ENCODE measurements at regions not wholly inside any gene's neighbourhood (a gene's known extent, or its start where the extent isn't known, plus 50 kb on each side); places are given as distances from the start of the nearest gene placed in this dataset.

DNA sequence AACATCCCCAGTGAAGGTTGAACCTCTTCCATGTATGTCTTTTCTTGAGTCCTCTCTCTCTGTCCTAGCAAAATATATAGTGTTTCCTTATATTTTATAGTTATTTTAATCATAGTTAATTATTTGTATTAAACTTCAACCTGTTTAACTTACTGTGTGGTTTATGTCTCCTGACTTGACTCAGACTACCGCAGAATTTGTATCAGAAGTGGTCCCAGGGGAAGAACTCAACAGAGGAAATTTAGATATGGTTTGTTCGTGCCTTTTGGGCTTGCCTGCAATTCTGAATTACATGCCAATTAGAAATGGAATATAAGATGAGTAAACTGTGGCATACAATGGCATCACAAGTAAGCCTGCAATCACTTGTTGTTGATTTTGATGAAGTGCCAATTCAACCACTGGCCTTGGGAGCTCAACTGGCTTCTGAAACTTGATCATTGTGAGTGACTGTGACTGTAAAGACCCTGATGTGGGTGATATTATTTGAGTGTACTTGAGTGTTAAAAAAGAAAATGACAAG lies 1459.5 kb upstream of the PCDH20 start:
- Histone ChIP-seq H3K9me3 (replicated peaks in 1 of 3) (no peaks in the 10 kb centered on the region), H3K4me1 (replicated peaks in 1 of 2) (no peaks in the 10 kb centered on the region), H3K27ac (no peak overlapping the region), H3K4me3 (no peak overlapping the region), H3K36me3 (replicated peaks in 1 of 2) (no peaks in the 10 kb centered on the region), H3K27me3 (no peaks in the 10 kb centered on the region)
- intact Hi-C loops (cut with DNase I) = no loop called here
- 76 to 87% (median 81%) methylated on average over 2 of the region's 2 CpGs for WGBS, 4 donors
- no peak for DNase-seq
- TF ChIP-seq, protein P1, sequence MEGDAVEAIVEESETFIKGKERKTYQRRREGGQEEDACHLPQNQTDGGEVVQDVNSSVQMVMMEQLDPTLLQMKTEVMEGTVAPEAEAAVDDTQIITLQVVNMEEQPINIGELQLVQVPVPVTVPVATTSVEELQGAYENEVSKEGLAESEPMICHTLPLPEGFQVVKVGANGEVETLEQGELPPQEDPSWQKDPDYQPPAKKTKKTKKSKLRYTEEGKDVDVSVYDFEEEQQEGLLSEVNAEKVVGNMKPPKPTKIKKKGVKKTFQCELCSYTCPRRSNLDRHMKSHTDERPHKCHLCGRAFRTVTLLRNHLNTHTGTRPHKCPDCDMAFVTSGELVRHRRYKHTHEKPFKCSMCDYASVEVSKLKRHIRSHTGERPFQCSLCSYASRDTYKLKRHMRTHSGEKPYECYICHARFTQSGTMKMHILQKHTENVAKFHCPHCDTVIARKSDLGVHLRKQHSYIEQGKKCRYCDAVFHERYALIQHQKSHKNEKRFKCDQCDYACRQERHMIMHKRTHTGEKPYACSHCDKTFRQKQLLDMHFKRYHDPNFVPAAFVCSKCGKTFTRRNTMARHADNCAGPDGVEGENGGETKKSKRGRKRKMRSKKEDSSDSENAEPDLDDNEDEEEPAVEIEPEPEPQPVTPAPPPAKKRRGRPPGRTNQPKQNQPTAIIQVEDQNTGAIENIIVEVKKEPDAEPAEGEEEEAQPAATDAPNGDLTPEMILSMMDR (IDR thresholded peaks at IDR 0.05) = no peak
- no peak for TF ChIP-seq POLR2A (IDR thresholded peaks at IDR 0.05)

DNA sequence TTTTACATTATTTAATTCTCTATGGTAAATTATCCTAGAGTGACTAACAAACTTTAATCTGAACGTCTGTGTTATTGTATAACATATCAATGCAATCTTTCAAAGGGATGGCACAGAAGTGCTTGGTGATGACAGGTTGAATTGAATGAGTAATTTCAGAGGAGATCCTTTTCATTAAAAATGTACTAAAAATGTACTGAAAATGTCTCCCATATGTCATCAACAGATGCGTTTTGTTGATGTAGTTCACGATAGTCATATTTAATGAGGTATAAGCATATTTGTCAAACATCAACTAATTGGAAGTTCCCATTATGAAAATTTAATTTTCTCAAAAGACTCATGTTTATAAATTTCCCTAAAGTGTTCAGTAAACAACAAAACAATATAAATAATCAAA lies 1434.7 kb upstream of the PCDH20 start:
- no peak overlapping the region for H3K27ac ChIP-seq
- no peaks in the 10 kb centered on the region for H3K27me3 ChIP-seq
- 49 to 61% (median 53%) methylated on average over 3 of the region's 3 CpGs for WGBS, 4 donors
- intact Hi-C loops (cut with DNase I) = no loop called here
- TF ChIP-seq, protein P1 (IDR thresholded peaks at IDR 0.05) = no peak
- no peak for TF ChIP-seq POLR2A (IDR thresholded peaks at IDR 0.05)
- no peaks in the 10 kb centered on the region for H3K4me1 ChIP-seq (replicated peaks in 1 of 2)
- no peak overlapping the region for H3K4me3 ChIP-seq
- H3K36me3 ChIP-seq (replicated peaks in 1 of 2) = no peaks in the 10 kb centered on the region
- DNase-seq = no peak
- peaks cover 0 to 8% (median 0%) of the 10 kb centered on the region in 3 donors for H3K9me3 ChIP-seq (replicated peaks in 1 of 3)

DNA sequence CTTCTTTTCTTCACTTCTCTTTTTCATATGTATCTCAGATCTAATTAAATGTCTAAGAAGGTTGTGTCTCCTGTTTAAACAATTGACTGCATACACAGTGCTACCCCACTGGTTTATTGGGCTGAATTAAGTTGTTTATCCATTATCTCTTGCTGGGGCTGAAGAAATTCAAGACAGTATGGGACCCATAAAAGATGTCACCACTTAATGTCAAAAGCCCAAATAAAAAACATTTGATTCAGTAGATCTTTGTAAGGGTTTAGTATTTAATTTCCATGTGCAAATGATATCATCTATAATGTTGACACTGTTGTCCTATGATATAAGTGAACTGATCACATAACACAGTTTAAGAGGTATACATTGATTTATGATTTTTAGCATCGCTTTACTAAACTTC lies 1431.9 kb upstream of the PCDH20 start:
- Histone ChIP-seq H3K27me3 (no peaks in the 10 kb centered on the region), H3K36me3 (replicated peaks in 1 of 2) (no peaks in the 10 kb centered on the region), H3K4me3 (no peak overlapping the region), H3K9me3 (replicated peaks in 1 of 3) (peaks cover 0 to 8% (median 0%) of the 10 kb centered on the region in 3 donors), H3K4me1 (replicated peaks in 1 of 2) (no peaks in the 10 kb centered on the region), H3K27ac (no peak overlapping the region)
- TF ChIP-seq POLR2A (IDR thresholded peaks at IDR 0.05) = no peak
- TF ChIP-seq, protein P1 (IDR thresholded peaks at IDR 0.05) = no peak
- DNase-seq = no peak
- 91 to 96% (median 94%) methylated on average over 1 of the region's 1 CpG for WGBS, 4 donors
- intact Hi-C loops (cut with DNase I) = no loop called here

DNA sequence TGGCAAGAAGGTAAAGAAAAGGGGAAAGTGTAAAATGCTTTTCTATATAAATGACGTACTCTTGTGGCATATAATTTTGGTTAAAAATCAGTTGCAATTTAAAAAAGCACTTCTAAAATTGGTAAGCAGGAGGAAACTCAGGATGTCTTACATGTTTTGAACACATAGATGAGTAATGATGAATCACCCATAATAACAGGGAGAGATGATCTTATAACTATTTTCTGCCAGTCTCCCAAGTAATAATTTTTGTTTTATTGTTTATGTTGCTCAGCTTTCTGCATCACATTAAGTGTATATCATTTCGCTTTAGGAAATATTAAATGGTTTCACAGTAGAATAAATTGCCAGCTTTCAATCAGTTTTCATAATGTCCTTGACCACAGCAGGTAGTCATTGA lies 1430.7 kb upstream of the PCDH20 start:
- WGBS, 4 donors = 78 to 88% (median 83%) methylated on average over 2 of the region's 2 CpGs
- no peak overlapping the region for H3K4me3 ChIP-seq
- H3K27me3 ChIP-seq = no peaks in the 10 kb centered on the region
- peaks cover 0 to 8% (median 0%) of the 10 kb centered on the region in 3 donors for H3K9me3 ChIP-seq (replicated peaks in 1 of 3)
- no peak for TF ChIP-seq POLR2A (IDR thresholded peaks at IDR 0.05)
- TF ChIP-seq, protein P1 (IDR thresholded peaks at IDR 0.05) = no peak
- H3K36me3 ChIP-seq (replicated peaks in 1 of 2) = no peaks in the 10 kb centered on the region
- DNase-seq = no peak
- intact Hi-C loops (cut with DNase I) = no loop called here
- H3K4me1 ChIP-seq (replicated peaks in 1 of 2) = no peaks in the 10 kb centered on the region
- no peak overlapping the region for H3K27ac ChIP-seq
